K562 (cell line): ENCODE measurements at regions not wholly inside any gene's neighbourhood (a gene's known extent, or its start where the extent isn't known, plus 50 kb on each side); places are given as distances from the start of the nearest gene placed in this dataset.

Source experiments
- CTBP1 ChIP-seq: fragments of 450-650 bp; IDR thresholded peaks from 2 replicates; pipeline ENCODE4 v1.6.1; 2016; ENCODE audit warnings: borderline replicate concordance
- FOSL1 ChIP-seq: fragments of 200-800 bp; sonication (Bioruptor generic); conservative IDR thresholded peaks from 2 replicates; pipeline ENCODE4 v1.6.1; 2016; ENCODE audit warnings: missing genetic modification characterization, missing compliant biosample characterization
- HMG20A ChIP-seq: fragments of 450-650 bp; formaldehyde crosslinking; conservative IDR thresholded peaks from 2 replicates; pipeline ENCODE4 v1.4.0; 2020; ENCODE audit warnings: mild to moderate bottlenecking, mixed read lengths
- RBM14 ChIP-seq: fragments of 200-400 bp; formaldehyde crosslinking; IDR thresholded peaks from 2 replicates; pipeline ENCODE4 v1.6.1; 2018; ENCODE audit warnings: low read depth, mild to moderate bottlenecking, low read length, moderate library complexity, borderline replicate concordance; ENCODE audit not compliant: insufficient read depth
- REST ChIP-seq, 2 experiments: fragments of 450-650 bp; formaldehyde crosslinking in 1 of 2; IDR thresholded peaks; 2 replicates each; pipeline versions ENCODE4 v1.4.0 to v1.6.1; 2014 to 2020; ENCODE audit warnings: mild to moderate bottlenecking in 2 of 2, borderline replicate concordance in 1 of 2, low read depth in 1 of 2
- ZBTB33 ChIP-seq: sonication (generic); formaldehyde crosslinking; IDR thresholded peaks from 2 replicates; pipeline ENCODE4 v1.8.1; 2023; ENCODE audit warnings: mild to moderate bottlenecking, missing genetic modification reagents

DNA sequence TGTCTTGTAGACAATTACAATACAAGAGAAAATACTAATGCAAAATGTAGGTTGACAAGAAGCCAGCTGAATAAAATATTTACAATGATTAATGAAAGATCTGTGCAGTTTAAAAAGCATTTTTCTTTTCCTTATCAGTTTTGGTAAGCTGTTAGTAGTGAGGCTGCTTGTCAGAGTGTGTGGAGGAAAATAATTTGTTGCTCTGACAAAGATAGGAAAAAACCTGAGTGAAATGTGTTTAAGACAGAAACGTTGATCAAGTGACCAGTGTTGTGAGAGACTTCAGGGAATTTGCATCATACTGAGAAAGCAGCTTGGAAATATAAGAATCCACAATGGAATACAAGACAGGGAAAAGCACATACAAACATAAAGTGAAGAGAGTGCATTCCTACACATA lies 360.3 kb upstream of the CDH18 start:
- TF ChIP-seq RBM14 (no peak), HMG20A (no peak), FOSL1 (no peak), REST (IDR thresholded peaks at IDR 0.05; ENCODE audit: borderline replicate concordance) (no peak), REST (CRISPR knock-in tag; IDR thresholded peaks at IDR 0.05; ENCODE audit: low read depth) (no peak), CTBP1 (no peak), ZBTB33 (CRISPR knock-in tag) (no peak)
